OCI-LY1 (cell line): ENCODE measurements at regions not wholly inside any gene's neighbourhood (a gene's known extent, or its start where the extent isn't known, plus 50 kb on each side); places are given as distances from the start of the nearest gene placed in this dataset.

Experiments
- H2AFZ ChIP-seq: fragments of 200-600 bp; sonication (generic), shearing (Covaris generic); 2 replicates; pipeline ENCODE4 v1.6.0; 2014; ENCODE audit warnings: antibody characterized with exemption, mild to moderate bottlenecking, low read length
- H3F3A ChIP-seq: fragments of 200-600 bp; sonication (generic), shearing (Covaris generic); 2 replicates; pipeline ENCODE4 v1.6.0; 2014; ENCODE audit warnings: mild to moderate bottlenecking, antibody characterized with exemption, low read length, moderate library complexity; ENCODE audit not compliant: insufficient read depth
- H3K27ac ChIP-seq: fragments of 200-600 bp; sonication (generic); 2 replicates; pipeline ENCODE4 v1.5.1; 2014; ENCODE audit warnings: low read length, mixed run types, mild to moderate bottlenecking, low read depth; ENCODE audit not compliant: poor library complexity, severe bottlenecking
- H3K27me3 ChIP-seq: fragments of 200-600 bp; sonication (generic); 2 replicates; pipeline ENCODE4 v1.6.0; 2014; ENCODE audit warnings: antibody characterized with exemption, mild to moderate bottlenecking, low read length, moderate library complexity; ENCODE audit not compliant: insufficient read depth
- H3K36me3 ChIP-seq: fragments of 200-600 bp; sonication (generic); 2 replicates; pipeline ENCODE4 v1.6.1; 2014; ENCODE audit warnings: mild to moderate bottlenecking, antibody characterized with exemption, low read length, moderate library complexity, mixed read lengths; ENCODE audit not compliant: insufficient read depth
- H3K4me1 ChIP-seq: fragments of 200-600 bp; sonication (generic); 2 replicates; pipeline ENCODE4 v1.5.1; 2014; ENCODE audit warnings: mild to moderate bottlenecking, low read length, moderate library complexity; ENCODE audit not compliant: insufficient read depth, severe bottlenecking
- H3K4me2 ChIP-seq: fragments of 200-600 bp; sonication (generic), shearing (Covaris generic); 2 replicates; pipeline ENCODE4 v1.6.1; 2014; ENCODE audit warnings: low read length
- H3K4me3 ChIP-seq: fragments of 200-600 bp; sonication (generic); 2 replicates; pipeline ENCODE4 v1.5.1; 2014; ENCODE audit warnings: low read length, low read depth, mild to moderate bottlenecking, mixed read lengths; ENCODE audit not compliant: poor library complexity, severe bottlenecking
- H3K79me2 ChIP-seq: fragments of 200-600 bp; shearing (Covaris generic); 2 replicates; pipeline ENCODE4 v1.6.1; 2016; ENCODE audit warnings: mixed run types, low read length, mixed read lengths; ENCODE audit not compliant: insufficient read depth
- H3K9ac ChIP-seq: fragments of 200-600 bp; sonication (generic), shearing (Covaris generic); 2 replicates; pipeline ENCODE4 v1.6.1; 2014; ENCODE audit warnings: mild to moderate bottlenecking, low read length, mixed read lengths
- H3K9me2 ChIP-seq: fragments of 200-600 bp; sonication (generic), shearing (Covaris generic); 2 replicates; pipeline ENCODE4 v1.6.1; 2014; ENCODE audit warnings: low read depth, mild to moderate bottlenecking, low read length, mixed read lengths
- H3K9me3 ChIP-seq: fragments of 200-600 bp; shearing (Covaris generic); 2 replicates; pipeline ENCODE4 v1.6.1; 2014; ENCODE audit warnings: low read length, mixed read lengths
- H4K20me1 ChIP-seq: fragments of 200-600 bp; sonication (generic), shearing (Covaris generic); 2 replicates; pipeline ENCODE4 v1.6.0; 2016; ENCODE audit warnings: mild to moderate bottlenecking, low read length; ENCODE audit not compliant: insufficient read depth
- CTCF ChIP-seq: fragments of 200-600 bp; sonication (generic), shearing (Covaris generic); IDR thresholded peaks from 2 replicates; pipeline ENCODE4 v1.5.1; 2017; ENCODE audit warnings: mild to moderate bottlenecking, antibody characterized with exemption, low read length, moderate library complexity, mixed read lengths
- EZH2 ChIP-seq: fragments of 200-600 bp; sonication (generic), shearing (Covaris generic); IDR thresholded peaks from 2 replicates; pipeline ENCODE4 v1.8.0; 2017; ENCODE audit warnings: borderline replicate concordance, mixed run types, mild to moderate bottlenecking, antibody characterized with exemption, low read length, moderate library complexity, mixed read lengths

GRCh38 chr11:103661991-103662390 lies 374.4 kb upstream of the DDI1 start:
- Histone ChIP-seq H2AFZ (no peak overlapping the region), H3K36me3 (no peaks in the 10 kb centered on the region), H3K9ac (no peak overlapping the region), H3K27me3 (no peaks in the 10 kb centered on the region), H3K4me1 (peaks cover 7% of the 10 kb centered on the region), H3K27ac (no peak overlapping the region), H3F3A (no peaks in the 10 kb centered on the region), H3K79me2 (no peaks in the 10 kb centered on the region), H3K9me2 (no peaks in the 10 kb centered on the region), H3K4me2 (no peak overlapping the region), H4K20me1 (no peaks in the 10 kb centered on the region), H3K4me3 (no peak overlapping the region), H3K9me3 (no peaks in the 10 kb centered on the region)
- TF ChIP-seq EZH2: no peak
- TF ChIP-seq CTCF: no peak

GRCh38 chr11:103662880-103663279 lies 373.6 kb upstream of the DDI1 start:
- Histone ChIP-seq H3K27ac (no peak overlapping the region), H3F3A (no peaks in the 10 kb centered on the region), H2AFZ (no peak overlapping the region), H3K79me2 (no peaks in the 10 kb centered on the region), H3K36me3 (no peaks in the 10 kb centered on the region), H3K9me3 (no peaks in the 10 kb centered on the region), H3K9me2 (no peaks in the 10 kb centered on the region), H3K4me1 (peaks cover 7% of the 10 kb centered on the region), H3K4me3 (no peak overlapping the region), H3K27me3 (no peaks in the 10 kb centered on the region), H3K4me2 (no peak overlapping the region), H4K20me1 (no peaks in the 10 kb centered on the region), H3K9ac (no peak overlapping the region)
- no peak for TF ChIP-seq EZH2
- no peak for TF ChIP-seq CTCF

GRCh38 chr11:103668859-103669258 lies 367.6 kb upstream of the DDI1 start:
- H3F3A ChIP-seq: no peaks in the 10 kb centered on the region
- no peak overlapping the region for H3K4me2 ChIP-seq
- H3K9ac ChIP-seq: no peak overlapping the region
- H3K4me1 ChIP-seq: no peaks in the 10 kb centered on the region
- no peaks in the 10 kb centered on the region for H3K9me3 ChIP-seq
- H2AFZ ChIP-seq: no peak overlapping the region
- no peaks in the 10 kb centered on the region for H4K20me1 ChIP-seq
- no peaks in the 10 kb centered on the region for H3K36me3 ChIP-seq
- H3K27me3 ChIP-seq: no peaks in the 10 kb centered on the region
- no peak overlapping the region for H3K4me3 ChIP-seq
- no peaks in the 10 kb centered on the region for H3K9me2 ChIP-seq
- no peaks in the 10 kb centered on the region for H3K79me2 ChIP-seq
- no peak overlapping the region for H3K27ac ChIP-seq
- TF ChIP-seq CTCF (no peak), EZH2 (no peak)
